ENCODE measurements at regions not wholly inside any gene's neighbourhood (a gene's known extent, or its start where the extent isn't known, plus 50 kb on each side); places are given as distances from the start of the nearest gene placed in this dataset.
"Not testable (repeated sequence)": the region's sequence is repeated elsewhere in the genome, so short reads cannot be mapped to it uniquely, and the experiment has no call there.

DNA sequence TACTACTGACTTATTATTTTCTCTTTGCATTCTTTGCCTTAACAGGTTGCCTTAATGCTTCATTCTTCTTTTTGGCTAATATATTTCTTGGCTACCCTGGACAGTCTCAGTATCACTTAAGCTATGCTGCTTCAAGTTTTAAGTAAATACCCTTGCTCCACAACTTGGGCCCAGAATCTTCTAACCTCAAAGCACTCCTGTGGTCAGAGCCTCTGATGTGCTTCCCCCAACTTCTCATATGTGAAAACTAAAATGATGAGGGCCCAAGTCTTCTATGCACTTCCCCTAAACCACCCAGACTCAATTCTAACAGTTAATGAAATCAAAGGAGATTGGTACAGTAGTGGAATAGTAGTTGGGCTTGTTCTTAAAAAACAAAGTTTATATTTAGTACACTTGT, 314.1 kb downstream of the PLPP3 start:
- in situ Hi-C loops (cut with MboI; ENCODE audit: low sequenced_read_pairs), result loop anchor here (10.0 kb wide), 1 partner anchor 60 kb away; no protein-coding TSS in a partner anchor
- DNase-seq (ENCODE audit: low spot score in 2 of 2), result no peak
- Histone ChIP-seq H3K9me3 (no peaks in the 10 kb centered on the region), H3K27me3 (ENCODE audit: low read depth) (peaks cover 7% of the 10 kb centered on the region; the same call in 1 of the 2 replicates), H3K4me3 (no peak overlapping the region), H3K4me1 (no peaks in the 10 kb centered on the region), H3K36me3 (replicated peaks) (no peaks in the 10 kb centered on the region)

DNA sequence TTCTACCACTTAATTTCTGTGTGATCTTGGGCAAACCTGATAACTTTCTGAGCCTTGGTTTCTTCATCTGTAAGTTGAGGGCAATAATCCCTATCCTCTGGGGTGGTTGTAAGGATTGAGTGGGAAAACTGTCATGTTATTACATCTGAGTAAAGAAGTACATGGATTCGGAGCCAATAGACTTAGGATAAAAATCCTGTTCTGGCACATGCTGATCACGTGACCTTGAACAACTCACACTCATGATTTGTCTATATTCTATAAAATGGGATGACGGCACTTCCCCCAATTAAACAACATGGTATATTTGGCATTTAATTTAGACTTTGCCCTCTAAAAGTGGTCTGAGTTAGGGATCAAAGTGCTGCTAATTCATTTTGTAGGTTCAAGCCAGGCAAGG, 315.5 kb downstream of the PLPP3 start:
- no peak for DNase-seq (ENCODE audit: low spot score in 2 of 2)
- Histone ChIP-seq H3K9me3 (no peaks in the 10 kb centered on the region), H3K27me3 (ENCODE audit: low read depth) (no peaks in the 10 kb centered on the region), H3K4me3 (no peak overlapping the region), H3K36me3 (replicated peaks) (no peaks in the 10 kb centered on the region), H3K4me1 (no peaks in the 10 kb centered on the region)
- in situ Hi-C loops (cut with MboI; ENCODE audit: low sequenced_read_pairs), result loop anchor here (10.0 kb wide), 1 partner anchor 61 kb away; no protein-coding TSS in a partner anchor

DNA sequence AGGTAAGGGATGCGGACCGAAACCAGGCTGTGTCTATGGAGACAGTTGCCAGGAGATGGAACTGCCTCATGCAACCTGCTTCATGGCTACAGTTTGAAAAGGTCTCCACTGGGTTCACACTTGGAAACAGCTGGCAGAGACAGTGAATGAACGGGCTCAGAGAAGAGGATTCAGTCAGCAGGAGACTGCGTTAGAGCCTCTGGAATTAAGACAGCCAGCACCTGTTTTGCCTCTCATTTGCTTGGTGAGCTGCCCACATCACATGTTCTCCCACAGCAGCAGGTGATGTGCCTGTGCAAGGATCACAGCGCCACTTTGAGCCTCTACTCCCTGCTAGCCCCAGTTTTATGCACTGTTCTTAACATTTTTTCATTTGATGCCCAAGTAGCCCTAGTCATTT, 321.0 kb downstream of the PLPP3 start:
- no peaks in the 10 kb centered on the region for H3K36me3 ChIP-seq (replicated peaks)
- in situ Hi-C loops (cut with MboI; ENCODE audit: low sequenced_read_pairs), result no loop called here
- no peak overlapping the region for H3K4me3 ChIP-seq
- H3K27me3 ChIP-seq (ENCODE audit: low read depth), result no peaks in the 10 kb centered on the region
- no peaks in the 10 kb centered on the region for H3K4me1 ChIP-seq
- DNase-seq (ENCODE audit: low spot score in 2 of 2), result no peak
- no peaks in the 10 kb centered on the region for H3K9me3 ChIP-seq

DNA sequence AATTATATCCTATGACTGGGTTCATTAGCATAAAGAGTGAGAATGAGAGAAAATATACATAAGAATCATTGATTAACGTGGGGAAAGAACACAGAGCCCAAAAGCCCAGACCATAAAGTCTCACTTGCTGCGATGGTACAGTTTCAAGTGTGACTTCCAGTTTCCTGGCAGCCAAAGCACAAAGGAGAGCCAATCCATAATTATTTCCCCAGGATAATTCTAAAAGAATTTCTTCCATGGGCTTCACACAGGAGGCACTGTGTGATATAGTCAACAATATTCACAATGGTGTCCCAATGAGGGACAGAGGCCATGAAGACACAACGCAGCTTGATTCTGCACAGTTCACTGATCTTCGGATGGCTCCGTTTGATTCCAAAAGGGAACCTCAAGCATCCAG, 321.6 kb downstream of the PLPP3 start:
- in situ Hi-C loops (cut with MboI; ENCODE audit: low sequenced_read_pairs), result no loop called here
- Histone ChIP-seq H3K4me1 (no peaks in the 10 kb centered on the region), H3K9me3 (no peaks in the 10 kb centered on the region), H3K36me3 (replicated peaks) (no peaks in the 10 kb centered on the region), H3K4me3 (no peak overlapping the region), H3K27me3 (ENCODE audit: low read depth) (no peaks in the 10 kb centered on the region)
- no peak for DNase-seq (ENCODE audit: low spot score in 2 of 2)

DNA sequence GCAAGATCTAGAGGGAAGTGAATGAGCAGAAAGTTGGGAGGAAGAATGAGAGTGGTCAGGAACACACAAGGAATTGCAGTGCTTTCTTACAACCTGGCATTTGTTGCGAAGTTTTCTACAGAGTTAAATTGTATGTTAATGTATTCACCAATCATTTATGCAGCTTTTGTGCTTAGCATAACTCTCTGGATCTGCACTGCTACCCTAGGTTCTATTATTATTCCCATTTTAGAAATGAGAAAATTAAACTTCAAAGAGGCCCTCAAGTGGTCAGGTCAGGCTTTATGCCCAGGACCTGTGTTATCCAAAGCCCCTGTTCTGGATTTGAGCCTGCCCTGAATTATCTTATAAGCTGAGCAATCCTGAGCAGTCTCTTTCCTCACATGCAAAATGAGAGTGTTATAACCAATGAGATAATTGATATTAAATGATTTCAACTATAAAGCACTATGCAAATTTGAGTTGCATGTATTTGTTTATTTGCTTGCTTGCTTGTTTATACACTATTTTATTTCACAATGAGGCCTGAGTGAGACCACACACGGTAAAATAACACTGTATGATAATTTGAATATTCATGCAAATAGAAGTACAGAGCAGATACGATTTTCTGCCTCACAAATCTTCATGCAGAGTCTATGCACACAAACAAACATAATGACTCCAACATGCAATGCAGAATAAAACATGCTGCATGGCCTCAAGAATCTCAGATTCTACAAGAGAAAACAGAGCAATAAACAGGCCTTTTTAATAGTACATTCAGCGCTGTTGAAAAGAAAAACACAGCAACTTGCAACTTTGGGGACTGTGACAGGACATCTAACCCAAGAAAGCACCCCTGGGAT, 323.0 kb downstream of the PLPP3 start:
- H3K27me3 ChIP-seq (ENCODE audit: low read depth), result no peaks in the 10 kb centered on the region
- H3K4me3 ChIP-seq, result no peak overlapping the region
- H3K9me3 ChIP-seq, result no peaks in the 10 kb centered on the region
- H3K4me1 ChIP-seq, result no peaks in the 10 kb centered on the region
- no peaks in the 10 kb centered on the region for H3K36me3 ChIP-seq (replicated peaks)
- in situ Hi-C loops (cut with MboI; ENCODE audit: low sequenced_read_pairs), result no loop called here
- no peak for DNase-seq (ENCODE audit: low spot score in 2 of 2)

DNA sequence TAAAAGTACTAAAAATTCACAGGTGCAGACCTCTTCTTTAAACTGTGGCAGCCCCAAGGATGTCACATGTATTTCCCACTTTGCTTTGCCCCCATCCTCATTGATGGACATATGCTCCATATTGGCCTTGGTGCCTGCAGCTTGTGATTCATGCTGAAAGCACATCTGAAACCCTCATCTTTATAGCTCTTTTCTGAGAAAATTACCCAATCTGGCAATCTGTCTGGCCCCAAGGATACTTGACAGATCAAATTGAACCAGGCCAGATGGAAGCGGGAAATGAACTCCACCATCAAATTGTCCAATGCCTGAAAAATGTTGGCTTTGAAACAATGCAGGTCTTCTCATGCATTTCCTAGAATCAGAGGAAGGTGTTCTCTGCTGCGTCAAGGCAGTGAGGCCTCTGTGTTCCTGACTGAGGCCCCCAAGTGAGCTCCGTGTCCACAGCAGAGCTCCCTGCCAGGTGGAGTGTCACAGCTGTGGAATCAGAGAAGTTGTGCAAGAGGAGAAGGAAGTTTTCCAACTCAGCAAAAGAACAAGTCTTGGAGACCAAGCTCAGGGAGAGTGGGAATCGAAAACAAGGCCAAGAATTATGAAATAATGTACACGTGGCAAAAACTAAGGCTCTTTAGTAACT, 323.7 kb downstream of the PLPP3 start:
- Histone ChIP-seq H3K36me3 (replicated peaks) (no peaks in the 10 kb centered on the region), H3K4me3 (no peak overlapping the region), H3K9me3 (no peaks in the 10 kb centered on the region), H3K4me1 (no peaks in the 10 kb centered on the region), H3K27me3 (ENCODE audit: low read depth) (no peaks in the 10 kb centered on the region)
- in situ Hi-C loops (cut with MboI; ENCODE audit: low sequenced_read_pairs), result no loop called here
- DNase-seq (ENCODE audit: low spot score in 2 of 2), result no peak

DNA sequence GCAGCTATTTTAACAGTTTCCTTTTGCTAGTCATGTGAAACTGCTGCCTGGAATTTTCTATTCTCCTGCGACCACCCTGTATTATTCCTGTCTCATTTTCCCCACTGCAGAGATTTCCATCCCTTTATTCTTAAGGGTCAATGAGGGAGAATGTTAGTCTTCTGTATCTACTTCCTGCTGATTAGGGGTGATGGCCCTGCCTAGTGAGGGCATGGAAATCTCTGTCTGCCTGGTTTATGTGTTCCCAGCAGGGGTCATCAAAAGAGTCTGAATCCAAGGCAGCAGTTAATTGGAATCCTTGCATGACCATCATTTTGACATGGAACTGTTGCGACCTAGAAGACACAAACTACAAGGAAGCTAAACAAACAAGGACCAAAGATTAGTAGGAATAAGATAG, 325.2 kb downstream of the PLPP3 start:
- no peaks in the 10 kb centered on the region for H3K27me3 ChIP-seq (ENCODE audit: low read depth)
- H3K4me3 ChIP-seq, result no peak overlapping the region
- no peak for DNase-seq (ENCODE audit: low spot score in 2 of 2)
- no peaks in the 10 kb centered on the region for H3K36me3 ChIP-seq (replicated peaks)
- no peaks in the 10 kb centered on the region for H3K4me1 ChIP-seq
- H3K9me3 ChIP-seq, result no peaks in the 10 kb centered on the region
- in situ Hi-C loops (cut with MboI; ENCODE audit: low sequenced_read_pairs), result no loop called here

DNA sequence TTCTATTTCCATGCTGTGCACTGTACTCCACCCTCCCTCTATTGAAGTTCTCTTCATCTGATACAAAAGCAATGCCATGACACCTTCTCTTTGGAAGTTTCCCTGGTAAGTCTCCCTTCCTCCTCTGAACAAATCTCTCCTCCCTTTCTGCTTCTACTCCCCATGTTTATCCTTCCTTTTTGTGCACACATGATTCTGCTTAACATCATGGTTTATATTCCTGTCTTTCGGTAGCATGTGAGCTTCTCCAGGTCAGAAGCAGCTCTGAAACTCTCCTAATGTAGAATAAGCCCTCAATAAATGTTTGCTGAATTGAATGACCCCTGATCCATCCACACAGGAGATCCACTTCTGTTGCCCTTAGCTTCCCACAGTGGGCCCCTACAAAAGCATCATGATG, 328.6 kb downstream of the PLPP3 start:
- in situ Hi-C loops (cut with MboI; ENCODE audit: low sequenced_read_pairs), result no loop called here
- H3K4me1 ChIP-seq, result no peaks in the 10 kb centered on the region
- DNase-seq (ENCODE audit: low spot score in 2 of 2), result no peak
- no peaks in the 10 kb centered on the region for H3K36me3 ChIP-seq (replicated peaks)
- no peak overlapping the region for H3K4me3 ChIP-seq
- H3K27me3 ChIP-seq (ENCODE audit: low read depth), result no peaks in the 10 kb centered on the region
- H3K9me3 ChIP-seq, result no peaks in the 10 kb centered on the region

DNA sequence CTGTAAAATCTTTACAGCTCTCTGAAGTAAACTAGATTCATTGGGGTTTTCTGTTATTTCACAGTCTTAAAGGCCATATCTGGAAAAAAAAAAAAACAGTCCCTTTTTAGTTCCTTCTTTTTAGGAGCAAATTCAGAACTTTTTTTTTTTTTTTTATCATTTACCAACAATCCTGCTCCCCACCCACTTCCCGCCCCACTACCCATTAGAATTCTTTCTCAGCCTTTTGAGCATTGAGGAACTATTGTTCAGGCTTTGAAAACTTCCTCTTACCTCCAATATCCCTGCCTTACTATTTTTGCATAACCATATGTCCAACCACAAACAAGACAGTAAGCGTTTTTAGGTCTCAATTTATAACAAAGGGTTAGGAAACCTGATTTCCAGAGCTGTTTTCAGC, 330.1 kb downstream of the PLPP3 start:
- DNase-seq (ENCODE audit: low spot score in 2 of 2), result no peak
- Histone ChIP-seq H3K4me1 (no peaks in the 10 kb centered on the region), H3K4me3 (no peak overlapping the region), H3K36me3 (replicated peaks) (no peaks in the 10 kb centered on the region), H3K9me3 (no peaks in the 10 kb centered on the region), H3K27me3 (ENCODE audit: low read depth) (no peaks in the 10 kb centered on the region)
- in situ Hi-C loops (cut with MboI; ENCODE audit: low sequenced_read_pairs), result no loop called here

DNA sequence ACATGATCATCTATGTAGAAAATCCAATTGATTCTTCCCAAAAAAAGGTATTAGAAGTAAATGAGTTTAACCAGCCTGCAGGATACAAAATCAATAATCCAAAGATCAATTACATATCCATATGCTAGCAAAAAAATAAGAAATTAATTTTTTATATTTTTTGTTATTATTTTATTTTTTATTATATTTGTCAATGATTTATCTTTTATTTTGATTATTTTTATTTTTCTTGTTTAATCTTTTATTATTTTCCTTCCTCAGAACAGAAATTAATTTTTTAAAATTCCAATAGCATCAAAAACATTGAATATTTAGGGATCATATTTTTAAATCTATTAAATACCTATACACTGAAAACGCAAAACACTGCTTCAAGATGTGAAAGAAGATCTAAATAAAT, 331.2 kb downstream of the PLPP3 start:
- Histone ChIP-seq H3K9me3 (no peaks in the 10 kb centered on the region), H3K36me3 (replicated peaks) (no peaks in the 10 kb centered on the region), H3K4me3 (no peak overlapping the region), H3K27me3 (ENCODE audit: low read depth) (no peaks in the 10 kb centered on the region), H3K4me1 (no peaks in the 10 kb centered on the region)
- no peak for DNase-seq (ENCODE audit: low spot score in 2 of 2)
- in situ Hi-C loops (cut with MboI; ENCODE audit: low sequenced_read_pairs), result no loop called here

DNA sequence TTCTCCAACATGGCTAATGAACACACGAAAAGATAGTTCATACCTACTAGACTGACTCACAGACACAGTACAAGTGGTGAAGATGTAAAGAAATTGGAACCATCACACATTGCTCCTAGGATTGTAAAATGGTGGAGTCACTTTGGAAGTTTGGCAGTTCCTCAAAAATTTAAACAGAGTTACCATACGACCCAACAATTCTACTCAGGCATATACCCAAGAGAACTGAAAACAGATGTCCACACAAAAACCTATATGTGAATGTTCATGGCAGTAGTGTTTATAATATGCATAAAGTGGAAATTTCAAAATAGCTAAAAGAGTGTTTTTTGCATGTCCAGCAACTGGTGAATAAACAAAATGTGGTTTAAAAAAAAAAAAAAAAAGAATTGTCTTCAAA, 332.6 kb downstream of the PLPP3 start:
- H3K4me3 ChIP-seq; H3K9me3 ChIP-seq; H3K27me3 ChIP-seq (ENCODE audit: low read depth); in situ Hi-C loops (cut with MboI; ENCODE audit: low sequenced_read_pairs); H3K36me3 ChIP-seq (replicated peaks); H3K4me1 ChIP-seq; DNase-seq (ENCODE audit: low spot score in 2 of 2): not testable (repeated sequence)

DNA sequence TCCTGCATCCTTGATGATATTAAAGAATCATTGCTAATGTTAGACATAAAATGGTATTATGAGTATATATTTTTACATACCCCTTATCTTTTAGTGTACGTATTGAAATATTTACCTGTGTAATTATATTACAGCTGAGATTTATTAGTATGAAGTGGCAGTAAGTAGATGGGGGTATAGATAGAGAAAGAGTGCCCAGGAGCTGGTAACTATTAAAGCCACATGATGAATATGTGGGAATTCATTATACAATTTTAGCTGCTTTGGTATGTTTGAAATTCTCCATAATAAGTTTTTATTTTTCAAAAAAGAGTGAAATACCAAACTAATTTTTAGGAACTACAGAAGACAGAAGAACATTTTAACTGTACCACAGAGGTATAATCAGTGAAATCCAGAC, 339.0 kb downstream of the PLPP3 start:
- in situ Hi-C loops (cut with MboI; ENCODE audit: low sequenced_read_pairs), result no loop called here
- no peaks in the 10 kb centered on the region for H3K4me1 ChIP-seq
- no peaks in the 10 kb centered on the region for H3K27me3 ChIP-seq (ENCODE audit: low read depth)
- no peaks in the 10 kb centered on the region for H3K36me3 ChIP-seq (replicated peaks)
- DNase-seq (ENCODE audit: low spot score in 2 of 2), result no peak
- H3K4me3 ChIP-seq, result no peak overlapping the region
- no peaks in the 10 kb centered on the region; the same call in 1 of the 2 replicates for H3K9me3 ChIP-seq

DNA sequence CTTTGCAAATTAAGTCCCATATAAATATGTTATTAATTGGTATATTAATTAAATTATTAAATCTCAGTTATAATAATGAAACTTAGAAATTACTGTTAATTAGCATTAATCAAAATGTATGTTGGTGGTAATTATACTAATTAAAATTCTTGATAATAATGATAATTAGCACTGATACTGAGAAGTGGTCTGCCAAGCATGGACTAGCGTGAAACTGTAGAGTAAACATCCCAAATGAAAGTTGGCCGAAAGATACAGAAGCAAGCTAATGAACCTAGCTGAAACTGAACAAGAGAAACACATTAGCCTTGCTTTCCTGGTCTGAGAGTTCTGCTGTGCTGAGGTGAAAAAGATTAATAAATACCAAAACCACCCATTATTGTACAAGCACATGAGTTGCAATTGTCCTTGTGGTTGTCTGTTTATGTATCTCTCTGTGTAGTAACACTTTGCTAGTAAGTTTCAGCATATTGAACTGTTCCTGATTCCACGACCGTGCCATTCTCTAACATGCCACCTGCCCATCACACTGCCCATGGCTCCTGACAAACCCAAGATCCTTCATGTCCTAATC, 341.8 kb downstream of the PLPP3 start:
- no peaks in the 10 kb centered on the region for H3K4me1 ChIP-seq
- no peaks in the 10 kb centered on the region; the same call in 1 of the 2 replicates for H3K9me3 ChIP-seq
- no peak for DNase-seq (ENCODE audit: low spot score in 2 of 2)
- H3K27me3 ChIP-seq (ENCODE audit: low read depth), result no peaks in the 10 kb centered on the region; the same call in 1 of the 2 replicates
- no peaks in the 10 kb centered on the region for H3K36me3 ChIP-seq (replicated peaks)
- in situ Hi-C loops (cut with MboI; ENCODE audit: low sequenced_read_pairs), result no loop called here
- H3K4me3 ChIP-seq, result no peak overlapping the region

DNA sequence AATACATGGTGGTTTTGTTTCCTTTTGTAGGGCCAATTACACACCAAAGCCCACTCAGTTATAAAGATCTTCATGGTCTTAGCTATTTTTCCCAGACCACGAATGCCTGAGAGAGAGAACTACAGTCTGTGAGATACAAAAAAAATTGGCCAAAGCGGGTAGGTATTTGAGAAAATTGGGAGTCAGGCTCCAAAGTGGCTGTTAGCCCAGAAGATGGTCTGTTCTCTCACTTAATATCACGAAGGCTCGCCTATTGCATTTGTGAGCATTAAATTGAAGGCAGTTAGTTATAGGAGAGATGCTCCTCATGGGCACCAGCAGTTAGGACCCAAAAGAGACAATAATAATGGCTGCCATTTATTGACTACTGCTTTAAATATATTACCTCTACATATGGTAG, 342.7 kb downstream of the PLPP3 start:
- Histone ChIP-seq H3K9me3 (no peaks in the 10 kb centered on the region; the same call in 1 of the 2 replicates), H3K4me1 (no peaks in the 10 kb centered on the region), H3K36me3 (replicated peaks) (no peaks in the 10 kb centered on the region), H3K4me3 (no peak overlapping the region), H3K27me3 (ENCODE audit: low read depth) (no peaks in the 10 kb centered on the region; the same call in 1 of the 2 replicates)
- no peak for DNase-seq (ENCODE audit: low spot score in 2 of 2)
- in situ Hi-C loops (cut with MboI; ENCODE audit: low sequenced_read_pairs), result no loop called here

Measured in HAP-1 (cell line).